ENCODE measurements at regions not wholly inside any gene's neighbourhood (a gene's known extent, or its start where the extent isn't known, plus 50 kb on each side); places are given as distances from the start of the nearest gene placed in this dataset.
"Not testable (repeated sequence)": the region's sequence is repeated elsewhere in the genome, so short reads cannot be mapped to it uniquely, and the experiment has no call there.

GRCh38 chr1:157460381-157460780, 91.9 kb downstream of the FCRL5 start:
- no peak for DNase-seq

- DNase-seq = no peak
These were observed 95.0 kb downstream of the FCRL5 start for GRCh38 chr1:157457279-157457678.

GRCh38 chr1:157455318-157455717, 97.0 kb downstream of the FCRL5 start:
- no peak for DNase-seq

GRCh38 chr1:157450106-157450505, 102.2 kb downstream of the FCRL5 start:
- no peak for DNase-seq

GRCh38 chr1:157448636-157449035, 103.7 kb downstream of the FCRL5 start:
- DNase-seq = no peak

- DNase-seq = not testable (repeated sequence)
These were observed 106.0 kb downstream of the FCRL5 start for GRCh38 chr1:157446356-157446755.

GRCh38 chr1:157445616-157446140, 106.6 kb downstream of the FCRL5 start:
- DNase-seq = not testable (repeated sequence)

- DNase-seq = no peak
These were observed 110.2 kb downstream of the FCRL5 start for GRCh38 chr1:157442065-157442464.

GRCh38 chr1:157439302-157439954, 112.9 kb downstream of the FCRL5 start:
- no peak for DNase-seq

- no peak for DNase-seq
These were observed 113.7 kb downstream of the FCRL5 start for GRCh38 chr1:157438613-157439012.

GRCh38 chr1:157438146-157438545, 114.2 kb downstream of the FCRL5 start:
- no peak for DNase-seq

- DNase-seq = no peak
These were observed 115.0 kb downstream of the FCRL5 start for GRCh38 chr1:157437296-157437695.

GRCh38 chr1:157431751-157432150, 120.6 kb downstream of the FCRL5 start:
- DNase-seq = no peak

GRCh38 chr1:157429601-157430240, 122.6 kb downstream of the FCRL5 start:
- DNase-seq = no peak

- DNase-seq = not testable (repeated sequence)
These were observed 128.6 kb downstream of the FCRL5 start for GRCh38 chr1:157423764-157424163.

- DNase-seq = no peak
These were observed 132.3 kb downstream of the FCRL5 start for GRCh38 chr1:157419845-157420542.

- no peak for DNase-seq
These were observed 133.7 kb downstream of the FCRL5 start for GRCh38 chr1:157418659-157419058.

GRCh38 chr1:157418231-157418630, 134.1 kb downstream of the FCRL5 start:
- DNase-seq = no peak

GRCh38 chr1:157415661-157416060, 136.7 kb downstream of the FCRL5 start:
- no peak for DNase-seq

- DNase-seq = no peak
These were observed 140.0 kb downstream of the FCRL5 start for GRCh38 chr1:157412308-157412707.

GRCh38 chr1:157411769-157412168, 140.5 kb downstream of the FCRL5 start:
- DNase-seq = no peak

- no peak for DNase-seq
These were observed 141.3 kb downstream of the FCRL5 start for GRCh38 chr1:157411064-157411463.

- no peak for DNase-seq
These were observed 141.9 kb downstream of the FCRL5 start for GRCh38 chr1:157410457-157410856.

GRCh38 chr1:157409927-157410326, 142.4 kb downstream of the FCRL5 start:
- no peak for DNase-seq

All from islet precursor cell (in vitro differentiated cells).